ENCODE measurements at regions not wholly inside any gene's neighbourhood (a gene's known extent, or its start where the extent isn't known, plus 50 kb on each side); places are given as distances from the start of the nearest gene placed in this dataset.

GRCh38 chr1:14466006-14466405 is 132.5 kb upstream of the KAZN start (continued):
- TF ChIP-seq, protein P1, sequence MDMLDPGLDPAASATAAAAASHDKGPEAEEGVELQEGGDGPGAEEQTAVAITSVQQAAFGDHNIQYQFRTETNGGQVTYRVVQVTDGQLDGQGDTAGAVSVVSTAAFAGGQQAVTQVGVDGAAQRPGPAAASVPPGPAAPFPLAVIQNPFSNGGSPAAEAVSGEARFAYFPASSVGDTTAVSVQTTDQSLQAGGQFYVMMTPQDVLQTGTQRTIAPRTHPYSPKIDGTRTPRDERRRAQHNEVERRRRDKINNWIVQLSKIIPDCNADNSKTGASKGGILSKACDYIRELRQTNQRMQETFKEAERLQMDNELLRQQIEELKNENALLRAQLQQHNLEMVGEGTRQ (IDR thresholded peaks at IDR 0.05), result no peak
- TF ChIP-seq SREBF2 (IDR thresholded peaks at IDR 0.05) (no peak), KDM1A (IDR thresholded peaks at IDR 0.05; ENCODE audit: low read depth) (no peak), ZFP36 (IDR thresholded peaks at IDR 0.05; ENCODE audit: borderline replicate concordance, partially characterized antibody) (no peak), RARB (CRISPR knock-in tag; IDR thresholded peaks at IDR 0.05) (no peak), EP300 (IDR thresholded peaks at IDR 0.05) (no peak), HOXB5 (CRISPR knock-in tag; IDR thresholded peaks at IDR 0.05) (no peak), HDAC2 (IDR thresholded peaks at IDR 0.05) (no peak)
- TF ChIP-seq, protein P2, sequence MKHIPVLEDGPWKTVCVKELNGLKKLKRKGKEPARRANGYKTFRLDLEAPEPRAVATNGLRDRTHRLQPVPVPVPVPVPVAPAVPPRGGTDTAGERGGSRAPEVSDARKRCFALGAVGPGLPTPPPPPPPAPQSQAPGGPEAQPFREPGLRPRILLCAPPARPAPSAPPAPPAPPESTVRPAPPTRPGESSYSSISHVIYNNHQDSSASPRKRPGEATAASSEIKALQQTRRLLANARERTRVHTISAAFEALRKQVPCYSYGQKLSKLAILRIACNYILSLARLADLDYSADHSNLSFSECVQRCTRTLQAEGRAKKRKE (CRISPR knock-in tag; IDR thresholded peaks at IDR 0.05; ENCODE audit: low read depth), result no peak

DNA sequence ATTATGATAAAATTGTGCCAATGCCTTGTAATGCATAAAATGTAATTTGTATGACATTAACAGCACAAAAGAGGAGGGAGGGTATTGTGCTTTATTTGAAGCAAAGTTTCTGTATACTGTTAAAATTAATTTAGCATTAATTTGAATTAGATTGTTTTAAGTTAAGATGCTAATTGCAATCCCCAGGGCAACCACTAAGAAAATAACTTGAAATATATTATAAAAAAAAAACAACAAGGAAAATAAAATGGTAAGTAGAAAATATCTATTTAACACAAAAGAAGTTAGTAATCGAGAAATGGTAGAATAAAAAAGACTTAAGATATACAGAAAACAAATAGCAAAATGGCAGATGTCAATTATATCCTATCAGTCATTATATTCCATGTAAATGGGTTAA is 131.4 kb upstream of the KAZN start:
- POLR2A ChIA-PET, result no interaction called here
- no peak for FAIRE-seq
- CTCF ChIA-PET, result no interaction called here

DNA sequence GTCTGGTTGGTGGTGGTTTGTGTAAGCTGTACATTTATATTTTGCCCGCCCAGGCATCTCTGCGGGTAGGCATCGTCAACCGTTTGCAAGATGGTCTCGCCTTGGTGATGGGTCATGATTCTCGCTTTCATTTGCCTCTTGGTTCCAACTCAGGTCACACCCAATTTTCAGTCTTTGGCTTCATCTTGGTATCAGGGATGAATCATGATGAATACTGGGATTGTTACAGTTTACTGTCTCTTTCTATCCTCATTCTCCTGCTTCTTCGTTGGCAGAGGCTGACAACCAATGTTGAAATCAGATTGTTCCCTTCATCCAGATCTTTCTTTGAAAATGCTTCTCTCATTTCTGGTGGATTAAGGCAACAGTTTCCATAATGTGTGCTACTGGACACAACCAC is 129.7 kb upstream of the KAZN start:
- H3K9me3 ChIP-seq, result no peaks in the 10 kb centered on the region
- DNase-seq (ENCODE audit: low read depth in 1 of 2, low spot score in 1 of 2) (no peak), ATAC-seq (no peak), FAIRE-seq (no peak)
- TF ChIP-seq, protein P3, sequence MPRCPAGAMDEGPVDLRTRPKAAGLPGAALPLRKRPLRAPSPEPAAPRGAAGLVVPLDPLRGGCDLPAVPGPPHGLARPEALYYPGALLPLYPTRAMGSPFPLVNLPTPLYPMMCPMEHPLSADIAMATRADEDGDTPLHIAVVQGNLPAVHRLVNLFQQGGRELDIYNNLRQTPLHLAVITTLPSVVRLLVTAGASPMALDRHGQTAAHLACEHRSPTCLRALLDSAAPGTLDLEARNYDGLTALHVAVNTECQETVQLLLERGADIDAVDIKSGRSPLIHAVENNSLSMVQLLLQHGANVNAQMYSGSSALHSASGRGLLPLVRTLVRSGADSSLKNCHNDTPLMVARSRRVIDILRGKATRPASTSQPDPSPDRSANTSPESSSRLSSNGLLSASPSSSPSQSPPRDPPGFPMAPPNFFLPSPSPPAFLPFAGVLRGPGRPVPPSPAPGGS (IDR thresholded peaks at IDR 0.05), result no peak
- no peak for TF ChIP-seq NPAS2 (CRISPR knock-in tag; IDR thresholded peaks at IDR 0.05; ENCODE audit: borderline replicate concordance)
- TF ChIP-seq CHD4 (IDR thresholded peaks at IDR 0.05; ENCODE audit: borderline replicate concordance), result no peak
- TF ChIP-seq, protein P2 (CRISPR knock-in tag; IDR thresholded peaks at IDR 0.05; ENCODE audit: low read depth), result no peak
- TF ChIP-seq RNF2 (IDR thresholded peaks at IDR 0.05; ENCODE audit: borderline replicate concordance, low read depth), result no peak
- no peak for TF ChIP-seq FOSB (CRISPR knock-in tag; IDR thresholded peaks at IDR 0.05)
- WGBS (ENCODE audit: missing lambda C conversion rate), result 51% methylated on average over 7 of the region's 7 CpGs
- ChIA-PET CTCF (no interaction called here), POLR2A (no interaction called here)
- no peaks in the 10 kb centered on the region for H3K4me1 ChIP-seq
- H3K4me2 ChIP-seq, result no peak overlapping the region
- no peak overlapping the region for H3K4me3 ChIP-seq
- H3K27ac ChIP-seq, result no peak overlapping the region

More for the DNA sequence above, 131.4 kb upstream of the KAZN start:
- no peak overlapping the region for H3K4me3 ChIP-seq
- no peaks in the 10 kb centered on the region for H3K9me3 ChIP-seq
- no peak for DNase-seq (ENCODE audit: low read depth in 1 of 2, low spot score in 1 of 2)
- H3K4me1 ChIP-seq, result no peaks in the 10 kb centered on the region
- no peak for ATAC-seq
- WGBS (ENCODE audit: missing lambda C conversion rate), result 4% methylated on average over 1 of the region's 1 CpG
- H3K27ac ChIP-seq, result no peak overlapping the region
- TF ChIP-seq FOXS1 (CRISPR knock-in tag; IDR thresholded peaks at IDR 0.05), result no peak
- TF ChIP-seq RNF2 (IDR thresholded peaks at IDR 0.05; ENCODE audit: borderline replicate concordance, low read depth), result no peak
- TF ChIP-seq, protein P4, sequence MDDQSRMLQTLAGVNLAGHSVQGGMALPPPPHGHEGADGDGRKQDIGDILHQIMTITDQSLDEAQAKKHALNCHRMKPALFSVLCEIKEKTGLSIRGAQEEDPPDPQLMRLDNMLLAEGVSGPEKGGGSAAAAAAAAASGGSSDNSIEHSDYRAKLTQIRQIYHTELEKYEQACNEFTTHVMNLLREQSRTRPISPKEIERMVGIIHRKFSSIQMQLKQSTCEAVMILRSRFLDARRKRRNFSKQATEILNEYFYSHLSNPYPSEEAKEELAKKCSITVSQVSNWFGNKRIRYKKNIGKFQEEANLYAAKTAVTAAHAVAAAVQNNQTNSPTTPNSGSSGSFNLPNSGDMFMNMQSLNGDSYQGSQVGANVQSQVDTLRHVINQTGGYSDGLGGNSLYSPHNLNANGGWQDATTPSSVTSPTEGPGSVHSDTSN (IDR thresholded peaks at IDR 0.05), result no peak
- no peak overlapping the region for H3K4me2 ChIP-seq

- WGBS (ENCODE audit: missing lambda C conversion rate), result 0% methylated on average over 4 of the region's 4 CpGs
- no peak for FAIRE-seq
- Histone ChIP-seq H3K27ac (no peak overlapping the region), H3K4me1 (no peaks in the 10 kb centered on the region), H3K4me2 (no peak overlapping the region), H3K9me3 (no peaks in the 10 kb centered on the region), H3K4me3 (no peak overlapping the region)
- no peak for DNase-seq (ENCODE audit: low read depth in 1 of 2, low spot score in 1 of 2)
- no peak for ATAC-seq
- TF ChIP-seq KDM1A (IDR thresholded peaks at IDR 0.05; ENCODE audit: low read depth), result no peak
- no peak for TF ChIP-seq MAZ (IDR thresholded peaks at IDR 0.05; ENCODE audit: borderline replicate concordance, low read depth, low read length)
- TF ChIP-seq, protein P3 (IDR thresholded peaks at IDR 0.05), result no peak
- no peak for TF ChIP-seq CBX8 (IDR thresholded peaks at IDR 0.05)
- TF ChIP-seq HOXB13 (CRISPR knock-in tag; IDR thresholded peaks at IDR 0.05; ENCODE audit: low read depth), result no peak
- TF ChIP-seq ZC3H11A (IDR thresholded peaks at IDR 0.05), result no peak
- TF ChIP-seq, protein P5, sequence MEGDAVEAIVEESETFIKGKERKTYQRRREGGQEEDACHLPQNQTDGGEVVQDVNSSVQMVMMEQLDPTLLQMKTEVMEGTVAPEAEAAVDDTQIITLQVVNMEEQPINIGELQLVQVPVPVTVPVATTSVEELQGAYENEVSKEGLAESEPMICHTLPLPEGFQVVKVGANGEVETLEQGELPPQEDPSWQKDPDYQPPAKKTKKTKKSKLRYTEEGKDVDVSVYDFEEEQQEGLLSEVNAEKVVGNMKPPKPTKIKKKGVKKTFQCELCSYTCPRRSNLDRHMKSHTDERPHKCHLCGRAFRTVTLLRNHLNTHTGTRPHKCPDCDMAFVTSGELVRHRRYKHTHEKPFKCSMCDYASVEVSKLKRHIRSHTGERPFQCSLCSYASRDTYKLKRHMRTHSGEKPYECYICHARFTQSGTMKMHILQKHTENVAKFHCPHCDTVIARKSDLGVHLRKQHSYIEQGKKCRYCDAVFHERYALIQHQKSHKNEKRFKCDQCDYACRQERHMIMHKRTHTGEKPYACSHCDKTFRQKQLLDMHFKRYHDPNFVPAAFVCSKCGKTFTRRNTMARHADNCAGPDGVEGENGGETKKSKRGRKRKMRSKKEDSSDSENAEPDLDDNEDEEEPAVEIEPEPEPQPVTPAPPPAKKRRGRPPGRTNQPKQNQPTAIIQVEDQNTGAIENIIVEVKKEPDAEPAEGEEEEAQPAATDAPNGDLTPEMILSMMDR (IDR thresholded peaks at IDR 0.05), result no peak
- no peak for TF ChIP-seq SREBF2 (IDR thresholded peaks at IDR 0.05)
- no peak for TF ChIP-seq NR3C1 (IDR thresholded peaks at IDR 0.05)
- ChIA-PET POLR2A (no interaction called here), CTCF (no interaction called here)
These were observed 127.7 kb upstream of the KAZN start for GRCh38 chr1:14470802-14471201.
